Lower lobe of right lung (tissue), 2 donors: ENCODE measurements at regions not wholly inside any gene's neighbourhood (a gene's known extent, or its start where the extent isn't known, plus 50 kb on each side); places are given as distances from the start of the nearest gene placed in this dataset.
"Not testable (repeated sequence)": the region's sequence is repeated elsewhere in the genome, so short reads cannot be mapped to it uniquely, and the experiment has no call there.

ENCODE experiments used
- ATAC-seq, 2 donors: fragments of 200-7000 bp; cut with Tn5 transposase; one replicate each; pipeline ENCODE4 v1.9.1; 2020 to 2022; ENCODE audit warnings: mild to moderate bottlenecking in 2 of 2, moderate library complexity in 2 of 2
- DNase-seq: peaks from one replicate; pipeline ENCODE4 v3.0.0-alpha.2; 2020
- H3K27ac ChIP-seq: fragments of 200-600 bp; one replicate; pipeline ENCODE4 v1.8.0; 2022
- H3K27me3 ChIP-seq: fragments of 200-600 bp; one replicate; pipeline ENCODE4 v1.8.0; 2022; ENCODE audit warnings: low read depth
- H3K36me3 ChIP-seq: fragments of 200-600 bp; one replicate; pipeline ENCODE4 v1.8.0; 2022; ENCODE audit warnings: mild to moderate bottlenecking
- H3K4me1 ChIP-seq: fragments of 200-600 bp; one replicate; pipeline ENCODE4 v1.8.0; 2022
- H3K4me3 ChIP-seq: fragments of 200-600 bp; one replicate; pipeline ENCODE4 v1.8.0; 2022; ENCODE audit warnings: mild to moderate bottlenecking
- H3K9me3 ChIP-seq: fragments of 200-600 bp; one replicate; pipeline ENCODE4 v1.8.0; 2022
- CTCF ChIP-seq: fragments of 200-600 bp; IDR thresholded peaks from one replicate; pipeline ENCODE4 v1.8.0; 2022; ENCODE audit warnings: antibody characterized with exemption, mild to moderate bottlenecking
- intact Hi-C: fragments of 100-400 bp; cut with DNase I; formaldehyde crosslinking; loops from one replicate; pipeline ENCODE4 v1.11.0; 2022
- donor health status: DM: no; HTN: yes; CAD: no; lungs with severe emphysema.

GRCh38 chr6:78631976-78632375, 235.4 kb upstream of the IRAK1BP1 start:
- no peak for TF ChIP-seq CTCF
- intact Hi-C loops = no loop called here
- no peaks in the 10 kb centered on the region for H3K9me3 ChIP-seq
- ATAC-seq (no peak), DNase-seq (no peak)
- no peaks in the 10 kb centered on the region for H3K4me1 ChIP-seq
- no peaks in the 10 kb centered on the region for H3K36me3 ChIP-seq
- H3K27ac ChIP-seq = no peak overlapping the region
- peaks cover 6% of the 10 kb centered on the region for H3K27me3 ChIP-seq
- no peak overlapping the region for H3K4me3 ChIP-seq

- no peaks in the 10 kb centered on the region for H3K27me3 ChIP-seq
- TF ChIP-seq CTCF = no peak
- DNase-seq (no peak), ATAC-seq (no peak)
- no peak overlapping the region for H3K27ac ChIP-seq
- H3K36me3 ChIP-seq = no peaks in the 10 kb centered on the region
- intact Hi-C loops = no loop called here
- no peaks in the 10 kb centered on the region for H3K9me3 ChIP-seq
- no peak overlapping the region for H3K4me3 ChIP-seq
- no peaks in the 10 kb centered on the region for H3K4me1 ChIP-seq
Observed at GRCh38 chr6:78639111-78640110, 227.9 kb upstream of the IRAK1BP1 start.

- ATAC-seq, H3K27ac ChIP-seq, H3K9me3 ChIP-seq, intact Hi-C loops, H3K27me3 ChIP-seq, DNase-seq, H3K36me3 ChIP-seq, H3K4me3 ChIP-seq, H3K4me1 ChIP-seq: not testable (repeated sequence)
Observed at GRCh38 chr6:78643976-78644375, 223.4 kb upstream of the IRAK1BP1 start.

- ATAC-seq, intact Hi-C loops, DNase-seq: not testable (repeated sequence)
Observed at GRCh38 chr6:78646542-78647415, 220.6 kb upstream of the IRAK1BP1 start.

GRCh38 chr6:78665819-78666218, 201.5 kb upstream of the IRAK1BP1 start:
- H3K36me3 ChIP-seq, H3K4me3 ChIP-seq, H3K27ac ChIP-seq, H3K9me3 ChIP-seq, DNase-seq, intact Hi-C loops, H3K4me1 ChIP-seq, ATAC-seq, H3K27me3 ChIP-seq: not testable (repeated sequence)

More at GRCh38 chr6:78646542-78647415, 220.6 kb upstream of the IRAK1BP1 start:
- H3K4me1 ChIP-seq, H3K27ac ChIP-seq, H3K9me3 ChIP-seq, H3K36me3 ChIP-seq, H3K4me3 ChIP-seq, H3K27me3 ChIP-seq: not testable (repeated sequence)

- H3K9me3 ChIP-seq = no peaks in the 10 kb centered on the region
- DNase-seq (no peak), ATAC-seq (no peak)
- H3K27ac ChIP-seq = no peak overlapping the region
- no peak for TF ChIP-seq CTCF
- H3K4me1 ChIP-seq = no peaks in the 10 kb centered on the region
- intact Hi-C loops = no loop called here
- H3K4me3 ChIP-seq = no peak overlapping the region
- no peaks in the 10 kb centered on the region for H3K36me3 ChIP-seq
- H3K27me3 ChIP-seq = no peaks in the 10 kb centered on the region
Observed at GRCh38 chr6:78666764-78667163, 200.6 kb upstream of the IRAK1BP1 start.
